ENCODE measurements at regions not wholly inside any gene's neighbourhood (a gene's known extent, or its start where the extent isn't known, plus 50 kb on each side); places are given as distances from the start of the nearest gene placed in this dataset.

GRCh38 chr20:52649727-52650126 is 322.4 kb upstream of the TSHZ2 start:
- TF ChIP-seq EZH2phosphoT487 (IDR thresholded peaks at IDR 0.05; ENCODE audit: borderline replicate concordance) (no peak), CTCF (conservative IDR thresholded peaks at IDR 0.05; ENCODE audit: low read length) (no peak)
- no peak overlapping the region for H3K4me3 ChIP-seq (ENCODE audit: low read length, poor library complexity, severe bottlenecking)
- H3K27me3 ChIP-seq (ENCODE audit: insufficient read depth, low read length, poor library complexity, severe bottlenecking): no peaks in the 10 kb centered on the region
- no peaks in the 10 kb centered on the region for H3K79me2 ChIP-seq (ENCODE audit: insufficient read depth, low read length)
- no peak overlapping the region for H3K4me2 ChIP-seq (ENCODE audit: low read depth, low read length, poor library complexity, severe bottlenecking)
- H3F3A ChIP-seq (ENCODE audit: low read depth): no peaks in the 10 kb centered on the region
- no peak overlapping the region for H3K9ac ChIP-seq (ENCODE audit: low read depth, low read length, poor library complexity, severe bottlenecking)
- no peaks in the 10 kb centered on the region for H3K9me3 ChIP-seq (ENCODE audit: insufficient read depth, low read depth, low read length)
- no peaks in the 10 kb centered on the region for H3K4me1 ChIP-seq (ENCODE audit: insufficient read depth, low read length, poor library complexity, severe bottlenecking)
- no peak overlapping the region for H2AFZ ChIP-seq (ENCODE audit: low read length)
- H4K20me1 ChIP-seq (ENCODE audit: insufficient read depth, low read length, poor library complexity, severe bottlenecking): no peaks in the 10 kb centered on the region
- no peaks in the 10 kb centered on the region for H3K36me3 ChIP-seq (ENCODE audit: insufficient read depth, low read length)
- no peaks in the 10 kb centered on the region for H3K9me2 ChIP-seq (replicated peaks; ENCODE audit: low read depth, low read length)

DNA sequence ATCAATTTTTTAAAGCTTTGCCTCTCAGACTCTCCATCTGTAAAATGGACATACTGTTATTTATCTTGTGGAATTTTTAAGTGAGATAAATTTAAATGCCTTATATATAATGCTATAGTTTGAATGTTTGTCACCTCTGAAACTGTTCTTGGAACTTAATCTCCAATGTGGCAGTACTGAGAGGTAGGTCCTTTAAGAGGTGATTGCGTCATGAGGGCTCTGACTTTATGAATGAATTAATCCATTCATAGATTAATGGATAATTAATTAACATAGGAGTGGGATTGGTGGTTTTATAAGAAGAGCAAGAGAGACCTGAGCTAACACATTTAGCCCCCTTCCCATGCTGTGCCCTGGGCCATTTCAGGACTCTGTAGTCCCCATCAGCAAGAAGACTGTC is 326.3 kb upstream of the TSHZ2 start:
- no peaks in the 10 kb centered on the region for H3K9me3 ChIP-seq (ENCODE audit: insufficient read depth, low read depth, low read length)
- TF ChIP-seq CTCF (conservative IDR thresholded peaks at IDR 0.05; ENCODE audit: low read length): no peak
- TF ChIP-seq EZH2phosphoT487 (IDR thresholded peaks at IDR 0.05; ENCODE audit: borderline replicate concordance): no peak
- H3K9me2 ChIP-seq (replicated peaks; ENCODE audit: low read depth, low read length): no peaks in the 10 kb centered on the region

DNA sequence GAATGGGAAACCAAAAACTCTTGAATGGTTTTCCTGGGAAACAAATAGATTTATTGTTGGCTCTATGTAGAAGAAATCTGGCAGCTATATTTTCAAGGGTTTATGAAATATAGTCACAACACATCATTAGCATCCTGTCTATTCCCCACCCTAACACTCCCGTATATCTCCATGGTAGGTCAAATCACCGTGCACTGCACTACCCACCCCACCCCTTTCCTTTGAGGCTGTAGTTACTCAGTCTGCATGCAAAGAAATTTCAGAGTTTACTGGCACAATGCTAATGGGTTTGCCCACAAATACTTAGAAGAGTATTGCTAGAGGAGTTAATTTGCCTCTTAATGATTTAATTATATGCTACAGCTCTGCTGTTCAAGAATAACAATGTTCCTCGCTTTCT is 329.1 kb upstream of the TSHZ2 start:
- Histone ChIP-seq H3K4me2 (ENCODE audit: low read depth, low read length, poor library complexity, severe bottlenecking) (no peak overlapping the region), H2AFZ (ENCODE audit: low read length) (no peak overlapping the region), H3K36me3 (ENCODE audit: insufficient read depth, low read length) (no peaks in the 10 kb centered on the region), H3K79me2 (ENCODE audit: insufficient read depth, low read length) (no peaks in the 10 kb centered on the region), H3K9me3 (ENCODE audit: insufficient read depth, low read depth, low read length) (no peaks in the 10 kb centered on the region), H3K4me3 (ENCODE audit: low read length, poor library complexity, severe bottlenecking) (no peak overlapping the region), H3K4me1 (ENCODE audit: insufficient read depth, low read length, poor library complexity, severe bottlenecking) (no peaks in the 10 kb centered on the region), H3K27me3 (ENCODE audit: insufficient read depth, low read length, poor library complexity, severe bottlenecking) (no peaks in the 10 kb centered on the region), H4K20me1 (ENCODE audit: insufficient read depth, low read length, poor library complexity, severe bottlenecking) (no peaks in the 10 kb centered on the region), H3F3A (ENCODE audit: low read depth) (no peaks in the 10 kb centered on the region), H3K9ac (ENCODE audit: low read depth, low read length, poor library complexity, severe bottlenecking) (no peak overlapping the region), H3K9me2 (replicated peaks; ENCODE audit: low read depth, low read length) (no peaks in the 10 kb centered on the region)
- TF ChIP-seq EZH2phosphoT487 (IDR thresholded peaks at IDR 0.05; ENCODE audit: borderline replicate concordance): no peak
- TF ChIP-seq CTCF (conservative IDR thresholded peaks at IDR 0.05; ENCODE audit: low read length): no peak

More for the DNA sequence above, 326.3 kb upstream of the TSHZ2 start:
- no peak overlapping the region for H3K9ac ChIP-seq (ENCODE audit: low read depth, low read length, poor library complexity, severe bottlenecking)
- H3K27me3 ChIP-seq (ENCODE audit: insufficient read depth, low read length, poor library complexity, severe bottlenecking): no peaks in the 10 kb centered on the region
- H3K4me2 ChIP-seq (ENCODE audit: low read depth, low read length, poor library complexity, severe bottlenecking): no peak overlapping the region
- H3K4me3 ChIP-seq (ENCODE audit: low read length, poor library complexity, severe bottlenecking): no peak overlapping the region
- no peak overlapping the region for H2AFZ ChIP-seq (ENCODE audit: low read length)
- no peaks in the 10 kb centered on the region for H3F3A ChIP-seq (ENCODE audit: low read depth)
- no peaks in the 10 kb centered on the region for H3K36me3 ChIP-seq (ENCODE audit: insufficient read depth, low read length)
- no peaks in the 10 kb centered on the region for H3K79me2 ChIP-seq (ENCODE audit: insufficient read depth, low read length)
- H4K20me1 ChIP-seq (ENCODE audit: insufficient read depth, low read length, poor library complexity, severe bottlenecking): no peaks in the 10 kb centered on the region
- no peaks in the 10 kb centered on the region for H3K4me1 ChIP-seq (ENCODE audit: insufficient read depth, low read length, poor library complexity, severe bottlenecking)
